Kidney epithelial cell (primary cell): ENCODE measurements at regions not wholly inside any gene's neighbourhood (a gene's known extent, or its start where the extent isn't known, plus 50 kb on each side); places are given as distances from the start of the nearest gene placed in this dataset.

Experiments
- DNase-seq: peaks from one replicate; pipeline ENCODE4 v3.0.0-alpha.2; 2010; ENCODE audit warnings: low read depth
- H3K27me3 ChIP-seq: 2 replicates; pipeline ENCODE4 v1.6.0; 2011; ENCODE audit warnings: low read length; ENCODE audit not compliant: control insufficient read depth, insufficient read depth
- H3K36me3 ChIP-seq: 2 replicates; pipeline ENCODE4 v1.5.1; 2011; ENCODE audit warnings: low read length; ENCODE audit not compliant: control insufficient read depth, insufficient read depth
- H3K4me3 ChIP-seq: 2 replicates; pipeline ENCODE4 v1.5.1; 2011; ENCODE audit warnings: low read depth, mild to moderate bottlenecking, control low read depth, low read length
- CTCF ChIP-seq: IDR thresholded peaks from 2 replicates; pipeline ENCODE4 v1.5.1; 2011; ENCODE audit warnings: mild to moderate bottlenecking, moderate library complexity, low read length, control low read depth, inconsistent platforms; ENCODE audit not compliant: insufficient read depth, poor library complexity, severe bottlenecking

DNA sequence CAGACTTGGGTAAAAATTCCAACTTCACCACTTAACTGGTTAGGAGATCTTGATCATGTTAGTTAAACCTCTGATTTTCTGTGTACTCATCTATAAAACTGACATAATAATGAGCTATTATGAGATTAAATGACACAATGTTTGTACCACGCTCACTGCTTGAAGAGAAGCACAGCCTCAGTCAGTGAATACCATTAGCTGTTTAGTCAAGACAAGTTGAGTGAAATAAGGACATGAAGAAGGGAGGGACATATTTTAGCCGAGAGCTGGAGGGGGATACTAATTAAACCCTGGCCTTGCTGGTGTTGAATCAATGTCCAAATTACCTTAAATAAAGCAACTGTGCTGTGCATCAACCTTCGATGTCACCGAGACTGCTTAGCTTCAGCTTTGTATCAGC lies 105.1 kb upstream of the TOX3 start:
- H3K36me3 ChIP-seq, result no peaks in the 10 kb centered on the region
- DNase-seq, result no peak
- no peak overlapping the region for H3K4me3 ChIP-seq
- no peak for TF ChIP-seq CTCF
- H3K27me3 ChIP-seq, result no peaks in the 10 kb centered on the region

DNA sequence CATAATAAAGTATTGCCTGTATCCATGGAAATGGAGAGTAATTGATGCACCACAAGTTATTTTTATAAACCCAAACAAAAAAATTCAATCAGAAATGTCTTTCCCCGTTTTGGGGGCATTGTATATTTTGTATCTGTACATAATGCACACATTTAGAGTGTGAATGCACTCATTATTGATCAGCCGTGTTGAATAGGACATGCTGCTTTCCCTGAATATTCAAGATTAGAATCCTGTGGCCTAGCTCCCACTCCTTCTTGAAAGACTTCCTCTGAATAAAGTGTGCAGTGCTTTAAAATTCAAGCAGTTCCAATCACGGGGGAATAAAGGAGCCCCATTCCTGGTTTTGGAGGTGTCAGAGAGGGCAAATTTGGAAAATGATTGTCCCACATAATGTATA lies 103.8 kb upstream of the TOX3 start:
- Histone ChIP-seq H3K4me3 (no peak overlapping the region), H3K36me3 (no peaks in the 10 kb centered on the region), H3K27me3 (no peaks in the 10 kb centered on the region)
- no peak for DNase-seq
- TF ChIP-seq CTCF, result no peak

- Histone ChIP-seq H3K36me3 (no peaks in the 10 kb centered on the region), H3K4me3 (no peak overlapping the region), H3K27me3 (no peaks in the 10 kb centered on the region)
- DNase-seq, result no peak
- no peak for TF ChIP-seq CTCF
These were observed 103.4 kb upstream of the TOX3 start for GRCh38 chr16:52650318-52650717.

- TF ChIP-seq CTCF, result no peak
These were observed 102.9 kb upstream of the TOX3 start for GRCh38 chr16:52649870-52650269.

GRCh38 chr16:52647588-52647987 lies 100.6 kb upstream of the TOX3 start:
- no peak for DNase-seq
- H3K4me3 ChIP-seq, result no peak overlapping the region
- no peaks in the 10 kb centered on the region for H3K27me3 ChIP-seq
- TF ChIP-seq CTCF, result no peak
- no peaks in the 10 kb centered on the region for H3K36me3 ChIP-seq

More at GRCh38 chr16:52649870-52650269, 102.9 kb upstream of the TOX3 start:
- Histone ChIP-seq H3K36me3 (no peaks in the 10 kb centered on the region), H3K27me3 (no peaks in the 10 kb centered on the region), H3K4me3 (no peak overlapping the region)
- no peak for DNase-seq

DNA sequence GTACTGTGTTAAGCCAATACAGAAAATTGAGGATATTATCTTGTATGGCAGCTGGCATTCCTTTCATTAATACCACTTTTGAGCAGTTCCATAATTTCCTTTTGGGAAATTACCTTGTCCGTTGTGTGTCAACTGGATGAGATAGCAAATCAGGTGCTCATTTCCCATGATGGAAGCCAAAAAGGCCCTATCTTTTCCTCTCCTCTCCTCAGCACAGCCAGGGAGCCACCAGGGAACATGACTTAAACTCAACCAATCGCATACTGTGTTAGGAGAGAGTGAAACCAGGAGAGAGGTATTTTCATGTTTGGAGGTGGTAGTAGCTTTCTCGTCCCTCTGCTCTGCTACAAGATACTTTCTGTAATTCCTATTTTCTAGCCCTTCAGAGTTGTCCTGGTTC lies 96.1 kb upstream of the TOX3 start:
- DNase-seq, result no peak

More for the DNA sequence above, 96.1 kb upstream of the TOX3 start:
- Histone ChIP-seq H3K27me3 (no peaks in the 10 kb centered on the region), H3K4me3 (no peak overlapping the region), H3K36me3 (no peaks in the 10 kb centered on the region)
- no peak for TF ChIP-seq CTCF
